Breast epithelium (tissue), 4 donors: ENCODE measurements at regions not wholly inside any gene's neighbourhood (a gene's known extent, or its start where the extent isn't known, plus 50 kb on each side); places are given as distances from the start of the nearest gene placed in this dataset.

Source experiments
- DNase-seq, 2 donors: peaks; one replicate each; pipeline ENCODE4 v3.0.0-alpha.2; 2019; ENCODE audit warnings: low spot score in 2 of 2
- H3K27ac ChIP-seq, 2 donors: fragments of 200-600 bp; sonication (generic) in 1 of 2; one replicate each; pipeline ENCODE4 v1.5.1; 2016 to 2019; ENCODE audit warnings: mild to moderate bottlenecking in 1 of 2
- H3K27me3 ChIP-seq, 2 donors: fragments of 200-600 bp; sonication (generic) in 1 of 2; one replicate each; pipeline versions ENCODE4 v1.5.1 to v1.6.0; 2017 to 2019; ENCODE audit warnings: control low read depth in 1 of 2, mild to moderate bottlenecking in 1 of 2
- H3K36me3 ChIP-seq: fragments of 200-600 bp; one replicate; pipeline ENCODE4 v1.5.1; 2019
- H3K4me1 ChIP-seq, 2 donors: fragments of 200-600 bp; sonication (generic); one replicate each; pipeline ENCODE4 v1.5.1; 2016 to 2019; ENCODE audit warnings: control low read depth in 1 of 2
- H3K4me3 ChIP-seq, 3 donors: fragments of 200-600 bp; sonication (generic); 1 replicate in 2 of 3; 2 replicates in 1 of 3; pipeline ENCODE4 v1.5.1; 2016 to 2019; ENCODE audit warnings: mild to moderate bottlenecking in 3 of 3, moderate library complexity in 2 of 3
- H3K9me3 ChIP-seq, 2 donors: fragments of 200-600 bp; sonication (generic) in 1 of 2; one replicate each; pipeline ENCODE4 v1.5.1; 2016 to 2019; ENCODE audit warnings: control low read depth in 1 of 2
- CTCF ChIP-seq, 3 donors: fragments of 450-650 bp; IDR thresholded peaks; one replicate each; pipeline ENCODE4 v1.5.1; 2016 to 2017; ENCODE audit warnings: antibody characterized with exemption in 3 of 3, mild to moderate bottlenecking in 3 of 3, moderate library complexity in 3 of 3
- POLR2A ChIP-seq: fragments of 450-650 bp; IDR thresholded peaks from one replicate; pipeline ENCODE4 v1.6.1; 2016; ENCODE audit warnings: antibody characterized with exemption, mild to moderate bottlenecking, moderate library complexity
- POLR2AphosphoS5 ChIP-seq, 3 donors: sonication (generic); formaldehyde crosslinking; IDR thresholded peaks; one replicate each; pipeline ENCODE4 v1.6.1; 2017; ENCODE audit warnings: antibody characterized with exemption in 3 of 3
- intact Hi-C: fragments of 100-400 bp; cut with DNase I; formaldehyde crosslinking; loops from one replicate; pipeline ENCODE4 v1.15.1; 2023; ENCODE audit warnings: low total_unique reads

- no peak for TF ChIP-seq POLR2A
- TF ChIP-seq POLR2AphosphoS5 (IDR thresholded peaks at IDR 0.05) = no peak
- no peak for TF ChIP-seq CTCF (IDR thresholded peaks at IDR 0.05)
- no peak overlapping the region for H3K27ac ChIP-seq
- no peaks in the 10 kb centered on the region for H3K27me3 ChIP-seq
- no peaks in the 10 kb centered on the region for H3K9me3 ChIP-seq
- DNase-seq = no peak
- no peaks in the 10 kb centered on the region for H3K4me1 ChIP-seq
- H3K4me3 ChIP-seq = no peak overlapping the region
- no peaks in the 10 kb centered on the region for H3K36me3 ChIP-seq
- intact Hi-C loops = no loop called here
Measured at GRCh38 chr4:179563741-179564140, 2121.5 kb upstream of the AGA start.

- no peak for DNase-seq
- no peaks in the 10 kb centered on the region for H3K36me3 ChIP-seq
- intact Hi-C loops = no loop called here
- peaks cover 0 to 3% of the 10 kb centered on the region in 2 donors for H3K9me3 ChIP-seq
- no peaks in the 10 kb centered on the region for H3K4me1 ChIP-seq
- no peak overlapping the region for H3K27ac ChIP-seq
- H3K4me3 ChIP-seq = no peak overlapping the region
- no peak for TF ChIP-seq CTCF (IDR thresholded peaks at IDR 0.05)
- TF ChIP-seq POLR2A = no peak
- no peak for TF ChIP-seq POLR2AphosphoS5 (IDR thresholded peaks at IDR 0.05)
- H3K27me3 ChIP-seq = no peaks in the 10 kb centered on the region
Measured at GRCh38 chr4:179569549-179569948, 2127.3 kb upstream of the AGA start.

- Histone ChIP-seq H3K4me1 (no peaks in the 10 kb centered on the region), H3K27me3 (no peaks in the 10 kb centered on the region), H3K27ac (no peak overlapping the region), H3K36me3 (no peaks in the 10 kb centered on the region), H3K9me3 (peaks cover 0 to 22% of the 10 kb centered on the region in 2 donors), H3K4me3 (no peak overlapping the region)
- DNase-seq = no peak
- TF ChIP-seq POLR2A (no peak), POLR2AphosphoS5 (IDR thresholded peaks at IDR 0.05) (no peak), CTCF (IDR thresholded peaks at IDR 0.05) (no peak)
- intact Hi-C loops = no loop called here
Measured at GRCh38 chr4:179582164-179582905, 2140.1 kb upstream of the AGA start.

- Histone ChIP-seq H3K36me3 (no peaks in the 10 kb centered on the region), H3K27ac (no peak overlapping the region), H3K4me1 (no peaks in the 10 kb centered on the region), H3K9me3 (peaks cover 0 to 13% of the 10 kb centered on the region in 2 donors), H3K27me3 (no peaks in the 10 kb centered on the region), H3K4me3 (no peak overlapping the region)
- DNase-seq = no peak
- TF ChIP-seq POLR2A (no peak), CTCF (IDR thresholded peaks at IDR 0.05) (no peak), POLR2AphosphoS5 (IDR thresholded peaks at IDR 0.05) (no peak)
- intact Hi-C loops = no loop called here
Measured at GRCh38 chr4:179583221-179583620, 2141.0 kb upstream of the AGA start.

GRCh38 chr4:179584101-179584500, 2141.9 kb upstream of the AGA start:
- no peak for DNase-seq
- intact Hi-C loops = no loop called here
- no peak overlapping the region for H3K27ac ChIP-seq
- H3K27me3 ChIP-seq = no peaks in the 10 kb centered on the region
- TF ChIP-seq CTCF (IDR thresholded peaks at IDR 0.05) (no peak), POLR2AphosphoS5 (IDR thresholded peaks at IDR 0.05) (no peak), POLR2A (no peak)
- H3K4me1 ChIP-seq = no peaks in the 10 kb centered on the region
- H3K4me3 ChIP-seq = no peak overlapping the region
- H3K9me3 ChIP-seq = peaks cover 0 to 11% of the 10 kb centered on the region in 2 donors
- H3K36me3 ChIP-seq = no peaks in the 10 kb centered on the region
